NB4 (cell line): ENCODE measurements at regions not wholly inside any gene's neighbourhood (a gene's known extent, or its start where the extent isn't known, plus 50 kb on each side); places are given as distances from the start of the nearest gene placed in this dataset.
A peak's percentile ranks its signal among the peaks of the same experiment; 100 is the strongest.

Experiments
- DNase-seq: peaks from one replicate; pipeline ENCODE4 v3.0.0; 2010; ENCODE audit warnings: low read depth
- H3K4me3 ChIP-seq: one replicate; pipeline ENCODE4 v1.5.1; 2011; ENCODE audit warnings: mild to moderate bottlenecking, low read depth, low read length, moderate library complexity
- CTCF ChIP-seq: IDR thresholded peaks from one replicate; pipeline ENCODE4 v1.5.1; 2012; ENCODE audit warnings: low read depth, low read length
- MYC ChIP-seq: IDR thresholded peaks from 2 replicates; pipeline ENCODE4 v1.6.1; 2011; ENCODE audit warnings: low read depth, low read length
- POLR2A ChIP-seq: IDR thresholded peaks from 2 replicates; pipeline ENCODE4 v1.6.1; 2011; ENCODE audit warnings: mild to moderate bottlenecking; ENCODE audit not compliant: insufficient read length; ENCODE audit errors: extremely low read depth
- TF ChIP-seq, protein P1 (sequence below): IDR thresholded peaks from 2 replicates; pipeline ENCODE4 v1.6.1; 2011; ENCODE audit warnings: low read depth, low read length

- no peak overlapping the region for H3K4me3 ChIP-seq
- DNase-seq, result peak; percentile 7
- TF ChIP-seq MYC, result no peak
Observed at GRCh38 chr3:40850861-40851260, 326.1 kb downstream of the ZNF621 start.

GRCh38 chr3:40851836-40852235, 327.1 kb downstream of the ZNF621 start:
- H3K4me3 ChIP-seq, result no peak overlapping the region
- TF ChIP-seq MYC (no peak), CTCF (no peak), POLR2A (no peak)
- TF ChIP-seq, protein P1, sequence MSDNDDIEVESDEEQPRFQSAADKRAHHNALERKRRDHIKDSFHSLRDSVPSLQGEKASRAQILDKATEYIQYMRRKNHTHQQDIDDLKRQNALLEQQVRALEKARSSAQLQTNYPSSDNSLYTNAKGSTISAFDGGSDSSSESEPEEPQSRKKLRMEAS, result no peak
- DNase-seq, result no peak

GRCh38 chr3:40852712-40853111, 328.0 kb downstream of the ZNF621 start:
- no peak for DNase-seq
- H3K4me3 ChIP-seq, result no peak overlapping the region
- TF ChIP-seq, protein P1, result no peak
- TF ChIP-seq MYC (no peak), CTCF (no peak), POLR2A (no peak)

DNA sequence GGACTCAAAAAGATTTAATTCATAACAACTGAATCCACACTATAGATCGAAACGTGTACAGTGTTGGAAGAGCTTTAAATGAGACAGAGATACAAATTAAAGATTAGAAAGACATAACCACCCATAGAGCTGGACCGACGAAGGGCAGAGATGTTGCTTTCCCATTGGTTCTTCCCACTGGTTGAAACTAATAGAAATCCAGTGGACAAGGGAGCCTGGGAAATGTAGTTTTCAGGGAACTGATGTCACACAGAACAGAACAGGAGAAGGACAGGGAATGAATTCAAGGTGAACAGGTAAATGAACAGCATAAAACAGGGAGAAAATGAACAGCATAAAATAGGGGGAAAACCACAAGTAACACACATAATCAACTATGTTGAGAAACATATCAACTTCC, 328.7 kb downstream of the ZNF621 start:
- H3K4me3 ChIP-seq, result no peak overlapping the region
- DNase-seq, result no peak
- TF ChIP-seq POLR2A, result no peak
- no peak for TF ChIP-seq MYC
- TF ChIP-seq, protein P1, result no peak
- no peak for TF ChIP-seq CTCF

- no peak for DNase-seq
- no peak overlapping the region for H3K4me3 ChIP-seq
- TF ChIP-seq MYC (no peak), CTCF (no peak)
- TF ChIP-seq, protein P1, result no peak
Observed at GRCh38 chr3:40855871-40856270, 331.1 kb downstream of the ZNF621 start.

DNA sequence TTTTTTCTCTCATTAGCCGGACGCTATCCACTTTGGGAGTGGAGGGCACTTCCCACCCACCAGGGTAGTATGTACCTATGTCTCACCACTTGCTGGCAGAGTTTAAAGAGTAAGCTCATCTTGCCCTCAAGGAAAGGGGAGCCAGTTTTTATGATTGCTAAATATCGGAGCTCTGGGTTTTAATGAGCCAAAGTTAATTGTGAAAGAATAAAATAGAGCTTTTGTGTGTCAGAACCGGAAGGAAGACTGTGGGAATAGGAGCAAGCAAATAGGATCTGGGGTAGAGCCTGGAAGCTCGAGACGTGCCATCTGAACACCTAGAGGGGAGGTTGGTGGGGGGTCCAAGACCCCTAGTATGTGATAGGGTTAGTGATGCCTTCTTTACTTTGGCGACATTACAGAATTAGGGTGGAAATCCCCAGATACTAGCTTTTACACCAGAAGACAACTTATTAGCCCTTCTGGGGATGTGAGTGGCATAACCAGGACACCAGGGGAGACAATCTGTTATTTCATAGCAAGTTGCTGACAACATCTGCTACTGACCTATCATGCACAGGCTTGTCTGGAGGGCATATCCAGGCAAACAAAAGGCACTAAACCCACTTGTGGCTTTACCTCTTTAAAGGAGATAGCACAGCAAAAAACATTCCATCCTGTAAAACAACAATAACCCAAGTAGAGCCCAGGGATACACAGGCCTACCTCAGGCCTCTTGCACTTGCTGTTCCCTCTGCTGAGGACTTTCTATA, 333.8 kb downstream of the ZNF621 start:
- no peak for TF ChIP-seq POLR2A
- DNase-seq, result no peak
- H3K4me3 ChIP-seq, result no peak overlapping the region

GRCh38 chr3:40862946-40863345, 336.4 kb upstream of the CTNNB1 start:
- no peak for DNase-seq
- TF ChIP-seq, protein P1, result no peak
- TF ChIP-seq CTCF, result no peak
- no peak for TF ChIP-seq MYC
- no peak for TF ChIP-seq POLR2A

More at GRCh38 chr3:40862946-40863345, 336.4 kb upstream of the CTNNB1 start:
- no peak overlapping the region for H3K4me3 ChIP-seq
